Stomach (tissue), 4 donors: ENCODE measurements at regions not wholly inside any gene's neighbourhood (a gene's known extent, or its start where the extent isn't known, plus 50 kb on each side); places are given as distances from the start of the nearest gene placed in this dataset.

Experiments used
- POLR2A ChIP-seq, 4 donors: fragments of 450-650 bp; IDR thresholded peaks; one replicate each; pipeline ENCODE4 v1.6.1; 2016; ENCODE audit warnings: antibody characterized with exemption in 4 of 4, control low read depth in 2 of 4, mild to moderate bottlenecking in 1 of 4, moderate library complexity in 1 of 4
- TF ChIP-seq, protein P1 (sequence below), 7 experiments: fragments of 450-650 bp in 4 of 7; fragments of 200-600 bp in 3 of 7; sonication (generic) in 3 of 7; IDR thresholded peaks; one replicate each; pipeline ENCODE4 v1.5.1; 2016 to 2019; ENCODE audit warnings: antibody characterized with exemption in 7 of 7, control low read depth in 2 of 7, mild to moderate bottlenecking in 1 of 7

DNA sequence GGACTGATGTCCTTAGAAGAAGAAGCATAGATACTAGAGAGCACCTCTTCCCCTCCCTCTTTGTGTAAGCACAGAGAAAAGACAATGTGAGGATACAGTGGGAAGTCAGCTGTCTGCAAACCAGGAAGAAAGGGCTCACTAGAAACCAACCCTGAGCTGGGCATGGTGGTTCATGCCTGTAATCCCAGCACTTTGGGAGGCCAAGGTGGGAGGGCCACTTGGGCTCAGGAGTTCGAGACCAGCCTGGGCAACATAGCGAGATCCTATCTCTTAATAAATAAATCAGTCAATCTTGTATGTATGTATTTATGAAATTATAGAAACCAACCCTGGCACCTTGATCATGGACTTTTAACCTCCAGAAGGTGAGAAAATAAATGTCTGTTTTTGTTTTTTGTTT, 118.3 kb downstream of the NPIPB5 start:
- TF ChIP-seq, protein P1, sequence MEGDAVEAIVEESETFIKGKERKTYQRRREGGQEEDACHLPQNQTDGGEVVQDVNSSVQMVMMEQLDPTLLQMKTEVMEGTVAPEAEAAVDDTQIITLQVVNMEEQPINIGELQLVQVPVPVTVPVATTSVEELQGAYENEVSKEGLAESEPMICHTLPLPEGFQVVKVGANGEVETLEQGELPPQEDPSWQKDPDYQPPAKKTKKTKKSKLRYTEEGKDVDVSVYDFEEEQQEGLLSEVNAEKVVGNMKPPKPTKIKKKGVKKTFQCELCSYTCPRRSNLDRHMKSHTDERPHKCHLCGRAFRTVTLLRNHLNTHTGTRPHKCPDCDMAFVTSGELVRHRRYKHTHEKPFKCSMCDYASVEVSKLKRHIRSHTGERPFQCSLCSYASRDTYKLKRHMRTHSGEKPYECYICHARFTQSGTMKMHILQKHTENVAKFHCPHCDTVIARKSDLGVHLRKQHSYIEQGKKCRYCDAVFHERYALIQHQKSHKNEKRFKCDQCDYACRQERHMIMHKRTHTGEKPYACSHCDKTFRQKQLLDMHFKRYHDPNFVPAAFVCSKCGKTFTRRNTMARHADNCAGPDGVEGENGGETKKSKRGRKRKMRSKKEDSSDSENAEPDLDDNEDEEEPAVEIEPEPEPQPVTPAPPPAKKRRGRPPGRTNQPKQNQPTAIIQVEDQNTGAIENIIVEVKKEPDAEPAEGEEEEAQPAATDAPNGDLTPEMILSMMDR (IDR thresholded peaks at IDR 0.05): no peak
- no peak for TF ChIP-seq POLR2A (IDR thresholded peaks at IDR 0.05)
